ENCODE measurements at regions not wholly inside any gene's neighbourhood (a gene's known extent, or its start where the extent isn't known, plus 50 kb on each side); places are given as distances from the start of the nearest gene placed in this dataset.

GRCh38 chr20:23161244-23161891 is 75.2 kb upstream of the CD93 start:
- ATAC-seq (replicated peaks; ENCODE audit: extremely low read depth, poor library complexity, severe bottlenecking): no peak
- DNase-seq (ENCODE audit: low spot score in 2 of 2): no peak
- Mint-ChIP-seq H3K4me1 (peaks cover 9% of the 10 kb centered on the region), H3K27me3 (peaks cover 20% of the 10 kb centered on the region), H3K27ac (ENCODE audit: low read depth) (no peak overlapping the region), H3K4me3 (no peak overlapping the region), H3K36me3 (ENCODE audit: insufficient read depth) (no peaks in the 10 kb centered on the region), H3K9me3 (no peaks in the 10 kb centered on the region)

- H3K4me1 Mint-ChIP-seq: peaks cover 9% of the 10 kb centered on the region
- ATAC-seq (replicated peaks; ENCODE audit: extremely low read depth, poor library complexity, severe bottlenecking) (no peak), DNase-seq (ENCODE audit: low spot score in 2 of 2) (no peak)
- H3K27ac Mint-ChIP-seq (ENCODE audit: low read depth): no peak overlapping the region
- H3K9me3 Mint-ChIP-seq: no peaks in the 10 kb centered on the region
- H3K4me3 Mint-ChIP-seq: no peak overlapping the region
- H3K36me3 Mint-ChIP-seq (ENCODE audit: insufficient read depth): no peaks in the 10 kb centered on the region
- peaks cover 19% of the 10 kb centered on the region for H3K27me3 Mint-ChIP-seq
Measured at GRCh38 chr20:23160536-23161243, 74.6 kb upstream of the CD93 start.

- Mint-ChIP-seq H3K36me3 (ENCODE audit: insufficient read depth) (no peaks in the 10 kb centered on the region), H3K27ac (ENCODE audit: low read depth) (no peak overlapping the region), H3K9me3 (no peaks in the 10 kb centered on the region), H3K4me1 (peaks cover 9% of the 10 kb centered on the region), H3K4me3 (no peak overlapping the region), H3K27me3 (peaks cover 12% of the 10 kb centered on the region)
- no peak for ATAC-seq (replicated peaks; ENCODE audit: extremely low read depth, poor library complexity, severe bottlenecking)
- DNase-seq (ENCODE audit: low spot score in 2 of 2): no peak
Measured at GRCh38 chr20:23159947-23160318, 73.8 kb upstream of the CD93 start.

GRCh38 chr20:23159256-23159946 is 73.3 kb upstream of the CD93 start:
- H3K27me3 Mint-ChIP-seq: peaks cover 15% of the 10 kb centered on the region
- peaks cover 9% of the 10 kb centered on the region for H3K4me1 Mint-ChIP-seq
- H3K36me3 Mint-ChIP-seq (ENCODE audit: insufficient read depth): no peaks in the 10 kb centered on the region
- no peak for DNase-seq (ENCODE audit: low spot score in 2 of 2)
- no peak for ATAC-seq (replicated peaks; ENCODE audit: extremely low read depth, poor library complexity, severe bottlenecking)
- H3K9me3 Mint-ChIP-seq: no peaks in the 10 kb centered on the region
- H3K4me3 Mint-ChIP-seq: no peak overlapping the region
- no peak overlapping the region for H3K27ac Mint-ChIP-seq (ENCODE audit: low read depth)

GRCh38 chr20:23157734-23158133 is 71.6 kb upstream of the CD93 start:
- Mint-ChIP-seq H3K27me3 (peaks cover 19% of the 10 kb centered on the region), H3K4me1 (peaks cover 9% of the 10 kb centered on the region), H3K4me3 (no peak overlapping the region), H3K9me3 (no peaks in the 10 kb centered on the region), H3K27ac (ENCODE audit: low read depth) (no peak overlapping the region), H3K36me3 (ENCODE audit: insufficient read depth) (no peaks in the 10 kb centered on the region)
- DNase-seq (ENCODE audit: low spot score in 2 of 2) (no peak), ATAC-seq (replicated peaks; ENCODE audit: extremely low read depth, poor library complexity, severe bottlenecking) (no peak)

DNA sequence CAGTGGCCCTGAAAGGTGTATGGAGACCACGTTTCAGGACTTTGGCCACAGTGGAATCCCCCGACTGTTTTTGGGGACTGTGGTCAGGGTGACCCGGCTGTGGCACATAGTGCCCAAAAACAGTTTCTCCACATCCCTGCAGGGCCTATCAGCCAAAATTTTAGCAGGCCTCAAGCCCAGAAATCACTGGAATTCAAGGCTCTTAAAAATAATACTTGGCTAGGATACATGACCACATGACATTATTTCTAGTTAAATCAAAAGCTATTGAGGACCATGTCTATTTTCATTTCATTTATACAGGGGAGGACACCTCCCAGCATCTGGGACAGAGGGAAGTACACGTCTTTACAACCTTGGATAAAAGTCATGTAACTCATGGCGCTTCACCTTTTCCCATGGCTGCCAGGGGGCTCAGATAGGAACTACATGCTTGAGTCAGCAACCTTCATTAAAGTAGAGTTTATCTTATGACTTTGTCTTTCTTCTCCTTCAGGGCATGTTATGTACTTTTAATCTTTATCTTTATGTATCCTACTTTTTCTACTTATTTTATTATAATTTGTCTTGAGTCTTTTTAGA is 70.8 kb upstream of the CD93 start:
- Mint-ChIP-seq H3K36me3 (ENCODE audit: insufficient read depth) (no peaks in the 10 kb centered on the region), H3K27me3 (peaks cover 19% of the 10 kb centered on the region), H3K4me3 (no peak overlapping the region), H3K9me3 (no peaks in the 10 kb centered on the region), H3K4me1 (peaks cover 9% of the 10 kb centered on the region), H3K27ac (ENCODE audit: low read depth) (no peak overlapping the region)
- ATAC-seq (replicated peaks; ENCODE audit: extremely low read depth, poor library complexity, severe bottlenecking): no peak
- DNase-seq (ENCODE audit: low spot score in 2 of 2): no peak

GRCh38 chr20:23156170-23156841 is 70.2 kb upstream of the CD93 start:
- no peaks in the 10 kb centered on the region for H3K36me3 Mint-ChIP-seq (ENCODE audit: insufficient read depth)
- DNase-seq (ENCODE audit: low spot score in 2 of 2) (no peak), ATAC-seq (replicated peaks; ENCODE audit: extremely low read depth, poor library complexity, severe bottlenecking) (no peak)
- H3K4me1 Mint-ChIP-seq: peaks cover 9% of the 10 kb centered on the region
- no peaks in the 10 kb centered on the region for H3K9me3 Mint-ChIP-seq
- H3K27ac Mint-ChIP-seq (ENCODE audit: low read depth): no peak overlapping the region
- H3K27me3 Mint-ChIP-seq: peaks cover 19% of the 10 kb centered on the region
- no peak overlapping the region for H3K4me3 Mint-ChIP-seq

DNA sequence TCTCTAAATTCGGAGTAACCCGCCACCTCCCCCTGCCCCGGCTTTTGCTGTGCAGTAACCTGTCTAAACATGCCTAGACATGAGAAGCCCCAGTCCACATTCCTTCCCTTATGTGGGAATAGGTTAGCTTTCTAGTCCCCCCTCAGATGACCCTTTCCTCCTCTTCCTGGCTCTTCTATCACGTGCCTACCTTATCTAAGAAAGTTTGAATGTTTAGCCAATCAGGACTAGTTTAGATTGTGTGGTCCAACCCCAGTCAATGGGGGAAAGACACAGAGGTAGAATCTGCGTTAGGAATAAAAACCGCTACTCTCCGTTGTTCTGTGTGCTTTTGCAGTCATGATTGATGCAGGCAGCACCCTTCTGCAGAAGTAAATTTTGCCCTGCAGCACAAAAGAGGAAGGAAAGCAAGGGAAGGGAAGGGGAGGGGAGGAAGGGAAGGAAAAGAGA is 69.0 kb upstream of the CD93 start:
- peaks cover 9% of the 10 kb centered on the region for H3K4me1 Mint-ChIP-seq
- ATAC-seq (replicated peaks; ENCODE audit: extremely low read depth, poor library complexity, severe bottlenecking) (no peak), DNase-seq (ENCODE audit: low spot score in 2 of 2) (no peak)
- H3K4me3 Mint-ChIP-seq: no peak overlapping the region
- H3K27ac Mint-ChIP-seq (ENCODE audit: low read depth): peak overlapping the region; percentile 72
- no peaks in the 10 kb centered on the region for H3K9me3 Mint-ChIP-seq
- H3K27me3 Mint-ChIP-seq: peaks cover 19% of the 10 kb centered on the region
- no peaks in the 10 kb centered on the region for H3K36me3 Mint-ChIP-seq (ENCODE audit: insufficient read depth)

- Mint-ChIP-seq H3K27ac (ENCODE audit: low read depth) (no peak overlapping the region), H3K27me3 (peaks cover 19% of the 10 kb centered on the region), H3K9me3 (no peaks in the 10 kb centered on the region), H3K36me3 (ENCODE audit: insufficient read depth) (no peaks in the 10 kb centered on the region), H3K4me1 (no peaks in the 10 kb centered on the region), H3K4me3 (no peak overlapping the region)
- DNase-seq (ENCODE audit: low spot score in 2 of 2) (no peak), ATAC-seq (replicated peaks; ENCODE audit: extremely low read depth, poor library complexity, severe bottlenecking) (no peak)
Measured at GRCh38 chr20:23153696-23154341, 67.7 kb upstream of the CD93 start.

DNA sequence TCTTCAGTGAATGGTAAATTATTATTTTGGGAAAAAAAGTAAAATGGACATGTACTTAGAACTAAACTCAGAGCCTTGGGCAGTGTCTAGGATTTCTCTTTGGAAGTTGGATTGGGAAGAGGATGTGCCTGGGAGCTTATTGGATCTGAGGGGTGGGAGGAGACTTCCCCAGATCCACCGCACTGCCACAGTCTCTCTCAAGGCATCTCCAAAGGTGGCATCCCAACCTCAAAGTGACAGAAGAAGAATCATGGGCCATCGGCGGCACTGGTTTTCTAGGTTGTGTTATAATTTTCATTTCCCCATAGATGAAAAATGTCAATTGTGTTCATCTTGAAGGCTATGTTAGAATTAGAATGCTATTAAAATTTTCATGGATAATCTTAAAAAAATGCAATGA is 66.8 kb upstream of the CD93 start:
- H3K9me3 Mint-ChIP-seq: no peaks in the 10 kb centered on the region
- H3K27me3 Mint-ChIP-seq: peaks cover 13% of the 10 kb centered on the region
- no peak overlapping the region for H3K27ac Mint-ChIP-seq (ENCODE audit: low read depth)
- H3K4me3 Mint-ChIP-seq: no peak overlapping the region
- DNase-seq (ENCODE audit: low spot score in 2 of 2) (no peak), ATAC-seq (replicated peaks; ENCODE audit: extremely low read depth, poor library complexity, severe bottlenecking) (no peak)
- H3K36me3 Mint-ChIP-seq (ENCODE audit: insufficient read depth): no peaks in the 10 kb centered on the region
- no peaks in the 10 kb centered on the region for H3K4me1 Mint-ChIP-seq

GRCh38 chr20:23152308-23152892 is 66.3 kb upstream of the CD93 start:
- Mint-ChIP-seq H3K27ac (ENCODE audit: low read depth) (no peak overlapping the region), H3K36me3 (ENCODE audit: insufficient read depth) (no peaks in the 10 kb centered on the region), H3K4me3 (no peak overlapping the region), H3K27me3 (peaks cover 9% of the 10 kb centered on the region), H3K4me1 (no peaks in the 10 kb centered on the region), H3K9me3 (no peaks in the 10 kb centered on the region)
- ATAC-seq (replicated peaks; ENCODE audit: extremely low read depth, poor library complexity, severe bottlenecking) (no peak), DNase-seq (ENCODE audit: low spot score in 2 of 2) (no peak)

DNA sequence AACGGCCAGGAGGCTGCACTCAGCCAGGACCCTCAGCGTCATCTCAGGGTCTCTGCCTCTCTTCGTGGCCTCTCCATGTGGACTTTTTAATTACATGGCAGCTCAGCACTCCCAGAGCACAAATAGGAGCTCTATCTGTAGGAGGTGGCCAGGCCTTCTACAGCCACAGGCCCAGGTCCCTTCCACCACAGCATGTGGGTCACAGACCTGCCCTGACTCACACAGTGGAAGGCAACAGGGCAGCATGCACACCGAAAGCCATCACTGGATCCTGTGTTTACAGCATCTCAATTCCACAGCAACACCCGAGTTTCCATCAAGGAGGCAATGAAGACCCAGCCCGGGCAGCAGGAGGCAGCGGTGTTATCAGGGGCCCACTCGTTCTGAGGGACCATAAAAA is 65.8 kb upstream of the CD93 start:
- ATAC-seq (replicated peaks; ENCODE audit: extremely low read depth, poor library complexity, severe bottlenecking): no peak
- Mint-ChIP-seq H3K4me1 (no peaks in the 10 kb centered on the region), H3K9me3 (no peaks in the 10 kb centered on the region), H3K27me3 (peaks cover 9% of the 10 kb centered on the region), H3K36me3 (ENCODE audit: insufficient read depth) (no peaks in the 10 kb centered on the region), H3K27ac (ENCODE audit: low read depth) (no peak overlapping the region), H3K4me3 (no peak overlapping the region)
- DNase-seq (ENCODE audit: low spot score in 2 of 2): no peak
